ENCODE measurements at regions not wholly inside any gene's neighbourhood (a gene's known extent, or its start where the extent isn't known, plus 50 kb on each side); places are given as distances from the start of the nearest gene placed in this dataset.
"Not testable (repeated sequence)": the region's sequence is repeated elsewhere in the genome, so short reads cannot be mapped to it uniquely, and the experiment has no call there.

GRCh38 chr9:62877552-62877951 is 1687.7 kb downstream of the SPATA31A7 start:
- not testable (repeated sequence) for TF ChIP-seq POLR2AphosphoS5, POLR2A (IDR thresholded peaks at IDR 0.05; ENCODE audit: low read depth, low read length)
